ENCODE measurements at regions not wholly inside any gene's neighbourhood (a gene's known extent, or its start where the extent isn't known, plus 50 kb on each side); places are given as distances from the start of the nearest gene placed in this dataset.

- ATAC-seq (no peak), DNase-seq (ENCODE audit: low spot score) (no peak)
- no peak overlapping the region for H3K4me3 Mint-ChIP-seq
- no peaks in the 10 kb centered on the region for H4K20me1 ChIP-seq (replicated peaks; ENCODE audit: insufficient read depth)
- no peaks in the 10 kb centered on the region for H3K79me2 ChIP-seq (replicated peaks; ENCODE audit: insufficient read depth)
- no peaks in the 10 kb centered on the region for H3F3A ChIP-seq (replicated peaks; ENCODE audit: low read depth)
- H3K9me3 Mint-ChIP-seq, result peaks cover 19% of the 10 kb centered on the region
- TF ChIP-seq EZH2 (IDR thresholded peaks at IDR 0.05; ENCODE audit: low read depth, unreplicated experiment) (no peak), STAT1 (IDR thresholded peaks at IDR 0.05; ENCODE audit: unreplicated experiment) (no peak), REST (IDR thresholded peaks at IDR 0.05; ENCODE audit: unreplicated experiment) (no peak), ZNF462 (CRISPR knock-in tag; IDR thresholded peaks at IDR 0.05) (no peak), CTCF (conservative IDR thresholded peaks at IDR 0.05; ENCODE audit: low read depth in 2 of 2) (no peak), POLR2AphosphoS5 (IDR thresholded peaks at IDR 0.05; ENCODE audit: low read depth) (no peak), CREB1 (CRISPR knock-in tag; IDR thresholded peaks at IDR 0.05; ENCODE audit: low read depth) (no peak), EZH2phosphoT487 (IDR thresholded peaks at IDR 0.05; ENCODE audit: unreplicated experiment) (no peak), ZNF114 (CRISPR knock-in tag; IDR thresholded peaks at IDR 0.05) (no peak), ZNF331 (CRISPR knock-in tag; IDR thresholded peaks at IDR 0.05; ENCODE audit: low read depth) (no peak), JUNB (IDR thresholded peaks at IDR 0.05; ENCODE audit: unreplicated experiment) (no peak), ETS1 (IDR thresholded peaks at IDR 0.05) (no peak), NANOG (IDR thresholded peaks at IDR 0.05; ENCODE audit: borderline replicate concordance) (no peak)
- H3K36me3 ChIP-seq (ENCODE audit: insufficient read depth), result no peaks in the 10 kb centered on the region; the same call in 1 of the 2 replicates
- no peak overlapping the region for H3K4me2 ChIP-seq
- no peak overlapping the region for H3K27ac ChIP-seq (ENCODE audit: low read depth)
- H3K27ac Mint-ChIP-seq, result no peak overlapping the region
- no peak overlapping the region for H2AFZ ChIP-seq
- H3K9me2 ChIP-seq (ENCODE audit: insufficient read depth), result no peaks in the 10 kb centered on the region
- peaks cover 8% of the 10 kb centered on the region; the same call in 2 of the 3 replicates for H3K36me3 Mint-ChIP-seq (ENCODE audit: low read depth)
- no peaks in the 10 kb centered on the region for H3K4me1 ChIP-seq (ENCODE audit: insufficient read depth)
- H3K27me3 Mint-ChIP-seq (ENCODE audit: insufficient read depth, low read depth, poor library complexity), result peaks cover 4% of the 10 kb centered on the region
- H3K27me3 ChIP-seq (ENCODE audit: insufficient read depth), result no peaks in the 10 kb centered on the region
- H3K4me3 ChIP-seq, result no peak overlapping the region
- no peaks in the 10 kb centered on the region for H3K4me1 Mint-ChIP-seq
Measured at GRCh38 chr12:107356266-107356936, 263.1 kb upstream of the CRY1 start.

Data from GM23338 (cell line).